Smooth muscle cell (in vitro differentiated cells): ENCODE measurements at regions not wholly inside any gene's neighbourhood (a gene's known extent, or its start where the extent isn't known, plus 50 kb on each side); places are given as distances from the start of the nearest gene placed in this dataset.

ENCODE experiments used
- DNase-seq: peaks from one replicate; lab custom pipeline; 2025; ENCODE audit not compliant: unreplicated experiment; lab: John Stamatoyannopoulos, UW
- H2AFZ ChIP-seq: fragments of 200-600 bp; sonication (generic); 2 replicates; pipeline ENCODE4 v1.6.0; 2016; ENCODE audit warnings: antibody characterized with exemption, low read depth, mild to moderate bottlenecking
- H3F3A ChIP-seq: fragments of 200-600 bp; sonication (generic); 2 replicates; pipeline ENCODE4 v1.6.0; 2017; ENCODE audit warnings: antibody characterized with exemption, low read depth
- H3K27ac ChIP-seq: fragments of 200-600 bp; sonication (generic); 2 replicates; pipeline ENCODE4 v1.5.1; 2016; ENCODE audit warnings: low read depth, mild to moderate bottlenecking
- H3K27me3 ChIP-seq: fragments of 200-600 bp; sonication (generic); 2 replicates; pipeline ENCODE4 v1.6.1; 2016; ENCODE audit warnings: low read depth, mild to moderate bottlenecking
- H3K36me3 ChIP-seq: fragments of 200-600 bp; sonication (generic); 2 replicates; pipeline ENCODE4 v1.5.1; 2016; ENCODE audit warnings: low read depth
- H3K4me1 ChIP-seq: fragments of 200-600 bp; sonication (generic); 2 replicates; pipeline ENCODE4 v1.5.1; 2016; ENCODE audit warnings: low read depth
- H3K4me2 ChIP-seq: fragments of 200-600 bp; sonication (generic); 2 replicates; pipeline ENCODE4 v1.6.0; 2016; ENCODE audit warnings: mild to moderate bottlenecking
- H3K4me3 ChIP-seq: fragments of 200-600 bp; sonication (generic); 2 replicates; pipeline ENCODE4 v1.5.1; 2016; ENCODE audit warnings: mild to moderate bottlenecking
- H3K79me2 ChIP-seq: fragments of 200-600 bp; sonication (generic); 2 replicates; pipeline ENCODE4 v1.6.0; 2016; ENCODE audit warnings: low read depth, mild to moderate bottlenecking
- H3K9ac ChIP-seq: fragments of 200-600 bp; sonication (generic); 2 replicates; pipeline ENCODE4 v1.6.0; 2016; ENCODE audit warnings: low read depth
- H3K9me3 ChIP-seq: fragments of 200-600 bp; sonication (generic); replicated peaks from 2 replicates; pipeline ENCODE4 v1.5.1; 2016; ENCODE audit warnings: low read depth
- H4K20me1 ChIP-seq: fragments of 200-600 bp; sonication (generic); 2 replicates; pipeline ENCODE4 v1.6.0; 2016; ENCODE audit warnings: low read depth
- CTCF ChIP-seq: fragments of 200-600 bp; sonication (generic); IDR thresholded peaks from 2 replicates; pipeline ENCODE4 v1.5.1; 2017; ENCODE audit warnings: borderline replicate concordance, mild to moderate bottlenecking, antibody characterized with exemption; ENCODE audit not compliant: insufficient read depth, poor library complexity, severe bottlenecking
- WGBS: methylation state at CpG from one replicate; pipeline ENCODE4 v1.1.7; 2016; ENCODE audit warnings: low lambda C conversion rate; 5-methylcytosine and 5-hydroxymethylcytosine counted together

DNA sequence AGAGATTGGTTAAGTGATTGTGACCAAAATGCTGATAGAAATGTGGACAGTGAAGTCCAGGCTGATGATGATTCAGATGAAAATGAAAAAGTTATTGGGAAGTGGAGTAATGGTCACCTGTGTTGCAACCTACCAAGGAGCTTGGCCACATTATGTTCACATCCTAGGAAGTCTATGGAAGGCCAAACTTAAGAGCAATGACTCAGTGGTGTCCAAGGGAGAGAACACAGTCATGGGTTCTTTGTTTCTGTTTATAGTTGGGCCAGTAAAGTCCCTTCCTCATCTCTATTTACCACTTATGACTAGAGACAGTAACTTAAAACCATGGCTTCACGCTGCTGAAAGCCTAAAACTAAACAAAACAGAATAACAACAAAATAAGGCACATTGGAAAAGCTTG lies 555.3 kb upstream of the DAB2 start:
- Histone ChIP-seq H2AFZ (no peak overlapping the region), H3K4me3 (no peak overlapping the region), H3K4me2 (no peak overlapping the region), H4K20me1 (no peaks in the 10 kb centered on the region), H3K36me3 (no peaks in the 10 kb centered on the region), H3K4me1 (no peaks in the 10 kb centered on the region), H3K27ac (no peak overlapping the region), H3K79me2 (no peaks in the 10 kb centered on the region), H3F3A (no peaks in the 10 kb centered on the region), H3K9me3 (no peaks in the 10 kb centered on the region), H3K9ac (no peak overlapping the region), H3K27me3 (no peaks in the 10 kb centered on the region)
- DNase-seq = no peak
- no peak for TF ChIP-seq CTCF
- WGBS = 81% methylated on average over 1 of the region's 1 CpG

DNA sequence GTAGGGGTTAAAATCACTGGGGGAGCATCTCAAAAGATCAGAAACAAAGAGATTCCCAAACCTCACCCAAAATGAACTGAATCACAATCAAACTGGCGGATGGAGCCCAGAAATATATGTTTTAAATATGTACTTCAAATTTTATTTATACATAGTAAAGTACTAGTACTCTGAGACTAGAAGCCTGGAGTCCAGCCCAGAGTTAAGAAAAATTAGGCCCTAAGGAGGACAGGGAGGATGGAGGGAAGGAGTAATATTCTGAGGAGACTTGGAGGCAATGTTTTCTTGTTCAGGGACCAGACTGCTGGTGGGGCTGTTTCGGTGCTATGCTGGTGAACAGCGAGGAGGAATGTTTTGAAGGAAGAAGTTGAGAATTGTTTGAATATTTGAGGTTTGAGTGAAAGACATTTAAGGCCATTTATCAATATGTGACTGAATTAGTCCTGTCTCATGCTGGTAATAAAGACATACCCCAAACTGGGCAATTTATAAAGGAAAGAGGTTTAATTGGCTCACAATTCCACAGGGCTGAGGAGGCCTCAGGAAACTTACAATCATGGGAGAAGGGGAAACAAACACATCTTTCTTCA lies 552.4 kb upstream of the DAB2 start:
- H3K27ac ChIP-seq = no peak overlapping the region
- no peaks in the 10 kb centered on the region for H3K79me2 ChIP-seq
- peak overlapping the region; percentile 27 for H2AFZ ChIP-seq
- H3K4me3 ChIP-seq = no peak overlapping the region
- 80% methylated on average over 3 of the region's 3 CpGs for WGBS
- TF ChIP-seq CTCF = no peak
- H3K4me1 ChIP-seq = no peaks in the 10 kb centered on the region
- H4K20me1 ChIP-seq = no peaks in the 10 kb centered on the region
- no peaks in the 10 kb centered on the region for H3K9me3 ChIP-seq
- no peak overlapping the region for H3K9ac ChIP-seq
- no peaks in the 10 kb centered on the region for H3K36me3 ChIP-seq
- H3K27me3 ChIP-seq = no peaks in the 10 kb centered on the region
- no peak overlapping the region for H3K4me2 ChIP-seq
- no peak for DNase-seq
- H3F3A ChIP-seq = no peaks in the 10 kb centered on the region

- Histone ChIP-seq H3K36me3 (no peaks in the 10 kb centered on the region), H2AFZ (no peak overlapping the region), H3K4me1 (no peaks in the 10 kb centered on the region), H3K27ac (no peak overlapping the region), H3K9me3 (no peaks in the 10 kb centered on the region), H3K4me3 (no peak overlapping the region), H3K27me3 (no peaks in the 10 kb centered on the region), H4K20me1 (no peaks in the 10 kb centered on the region), H3K4me2 (no peak overlapping the region), H3K9ac (no peak overlapping the region), H3K79me2 (no peaks in the 10 kb centered on the region), H3F3A (no peaks in the 10 kb centered on the region)
- no peak for DNase-seq
- WGBS = 92% methylated on average over 2 of the region's 2 CpGs
- TF ChIP-seq CTCF = no peak
Measured at GRCh38 chr5:39970117-39970798, 545.5 kb upstream of the DAB2 start.

- no peaks in the 10 kb centered on the region for H3K9me3 ChIP-seq
- TF ChIP-seq CTCF = no peak
- no peak overlapping the region for H3K9ac ChIP-seq
- no peaks in the 10 kb centered on the region for H4K20me1 ChIP-seq
- WGBS = 85% methylated on average over 2 of the region's 2 CpGs
- DNase-seq = no peak
- no peaks in the 10 kb centered on the region for H3K27me3 ChIP-seq
- H2AFZ ChIP-seq = no peak overlapping the region
- H3F3A ChIP-seq = no peaks in the 10 kb centered on the region
- no peak overlapping the region for H3K4me2 ChIP-seq
- no peaks in the 10 kb centered on the region for H3K36me3 ChIP-seq
- H3K27ac ChIP-seq = no peak overlapping the region
- no peaks in the 10 kb centered on the region for H3K79me2 ChIP-seq
- H3K4me1 ChIP-seq = no peaks in the 10 kb centered on the region
- H3K4me3 ChIP-seq = no peak overlapping the region
Measured at GRCh38 chr5:39968381-39968780, 543.6 kb upstream of the DAB2 start.
